Sigmoid colon (tissue), 4 donors: ENCODE measurements at regions not wholly inside any gene's neighbourhood (a gene's known extent, or its start where the extent isn't known, plus 50 kb on each side); places are given as distances from the start of the nearest gene placed in this dataset.

Experiments used
- EP300 ChIP-seq, 4 donors: sonication (generic); formaldehyde crosslinking; IDR thresholded peaks; one replicate each; pipeline ENCODE4 v1.6.1; 2017; ENCODE audit warnings: antibody characterized with exemption in 4 of 4
- POLR2A ChIP-seq, 2 donors: fragments of 450-650 bp; IDR thresholded peaks; one replicate each; pipeline ENCODE4 v1.6.1; 2016; ENCODE audit warnings: antibody characterized with exemption in 2 of 2, mild to moderate bottlenecking in 2 of 2, moderate library complexity in 2 of 2
- POLR2AphosphoS5 ChIP-seq, 4 donors: sonication (generic); formaldehyde crosslinking; IDR thresholded peaks; one replicate each; pipeline ENCODE4 v1.6.1; 2017; ENCODE audit warnings: antibody characterized with exemption in 4 of 4
- TF ChIP-seq, protein P1 (sequence below), 4 experiments: fragments of 450-650 bp in 3 of 4; fragments of 200-600 bp in 1 of 4; IDR thresholded peaks; one replicate each; pipeline ENCODE4 v1.5.1; 2016 to 2019; ENCODE audit warnings: antibody characterized with exemption in 4 of 4, mild to moderate bottlenecking in 3 of 4, moderate library complexity in 2 of 4

DNA sequence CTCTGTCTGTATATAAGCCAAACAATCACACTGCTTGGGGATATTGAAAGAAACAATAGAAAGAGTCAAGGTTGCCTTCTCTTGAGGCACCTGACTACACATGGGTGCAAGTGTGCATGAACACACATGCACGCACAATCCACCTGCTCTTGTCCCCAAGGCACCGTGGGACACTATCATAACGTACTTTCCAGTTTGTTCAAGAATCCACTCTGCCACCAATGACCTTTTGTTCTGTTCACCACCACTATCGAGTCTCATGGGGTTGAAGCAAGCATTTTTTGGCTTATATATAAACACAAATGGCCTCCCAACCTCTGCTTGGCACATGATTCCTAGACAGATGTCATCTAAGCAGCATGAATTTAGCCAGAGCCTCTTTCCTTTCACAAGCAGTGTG, 365.4 kb downstream of the EMP1 start:
- TF ChIP-seq, protein P1, sequence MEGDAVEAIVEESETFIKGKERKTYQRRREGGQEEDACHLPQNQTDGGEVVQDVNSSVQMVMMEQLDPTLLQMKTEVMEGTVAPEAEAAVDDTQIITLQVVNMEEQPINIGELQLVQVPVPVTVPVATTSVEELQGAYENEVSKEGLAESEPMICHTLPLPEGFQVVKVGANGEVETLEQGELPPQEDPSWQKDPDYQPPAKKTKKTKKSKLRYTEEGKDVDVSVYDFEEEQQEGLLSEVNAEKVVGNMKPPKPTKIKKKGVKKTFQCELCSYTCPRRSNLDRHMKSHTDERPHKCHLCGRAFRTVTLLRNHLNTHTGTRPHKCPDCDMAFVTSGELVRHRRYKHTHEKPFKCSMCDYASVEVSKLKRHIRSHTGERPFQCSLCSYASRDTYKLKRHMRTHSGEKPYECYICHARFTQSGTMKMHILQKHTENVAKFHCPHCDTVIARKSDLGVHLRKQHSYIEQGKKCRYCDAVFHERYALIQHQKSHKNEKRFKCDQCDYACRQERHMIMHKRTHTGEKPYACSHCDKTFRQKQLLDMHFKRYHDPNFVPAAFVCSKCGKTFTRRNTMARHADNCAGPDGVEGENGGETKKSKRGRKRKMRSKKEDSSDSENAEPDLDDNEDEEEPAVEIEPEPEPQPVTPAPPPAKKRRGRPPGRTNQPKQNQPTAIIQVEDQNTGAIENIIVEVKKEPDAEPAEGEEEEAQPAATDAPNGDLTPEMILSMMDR (IDR thresholded peaks at IDR 0.05): no peak
- TF ChIP-seq POLR2AphosphoS5 (IDR thresholded peaks at IDR 0.05): no peak
- no peak for TF ChIP-seq EP300 (IDR thresholded peaks at IDR 0.05)
- TF ChIP-seq POLR2A (IDR thresholded peaks at IDR 0.05): no peak
